H1 (cell line): ENCODE measurements at regions not wholly inside any gene's neighbourhood (a gene's known extent, or its start where the extent isn't known, plus 50 kb on each side); places are given as distances from the start of the nearest gene placed in this dataset.

Experiments used
- CTCF ChIA-PET: fragments of 300-600 bp; sonication (Branson Sonifier 250); formaldehyde crosslinking; loops from one replicate; lab custom pipeline; 2021; ENCODE audit not compliant: partially characterized antibody; lab: Charles Lee
- POLR2A ChIA-PET: fragments of 300-600 bp; sonication (Branson Sonifier 250); formaldehyde crosslinking; loops from one replicate; lab custom pipeline; 2021; ENCODE audit warnings: inconsistent platforms; ENCODE audit not compliant: partially characterized antibody; lab: Charles Lee
- DNase-seq, 2 experiments: peaks; one replicate each; pipeline versions ENCODE4 v3.0.0 to v3.0.0-alpha.2; 2010 to 2022; ENCODE audit warnings: low spot score in 2 of 2, low read depth in 1 of 2, mixed read lengths in 1 of 2
- FAIRE-seq: peaks from 2 replicates; lab custom pipeline; 2011; peaks lifted over from hg19 to GRCh38; lab: Jason Lieb, UNC
- H2AFZ ChIP-seq: 2 replicates; pipeline ENCODE4 v1.8.1; 2012; ENCODE audit warnings: low read length, inconsistent platforms
- H2AK5ac ChIP-seq: 2 replicates; pipeline ENCODE4 v1.6.1; 2013; ENCODE audit warnings: low read depth, low read length
- H2BK120ac ChIP-seq: replicated peaks from 2 replicates; pipeline ENCODE3; 2013; ENCODE audit warnings: low read depth, low read length, inconsistent platforms
- H2BK12ac ChIP-seq: 2 replicates; pipeline ENCODE4 v1.6.1; 2013; ENCODE audit warnings: low read depth, low read length
- H2BK15ac ChIP-seq: 2 replicates; pipeline ENCODE4 v1.6.1; 2013; ENCODE audit warnings: low read length
- H2BK20ac ChIP-seq: 2 replicates; pipeline ENCODE4 v1.6.1; 2013; ENCODE audit warnings: low read length
- H2BK5ac ChIP-seq: 2 replicates; pipeline ENCODE4 v1.6.1; 2013; ENCODE audit warnings: low read depth, low read length
- H3K14ac ChIP-seq: 2 replicates; pipeline ENCODE4 v1.6.1; 2013; ENCODE audit warnings: inconsistent platforms; ENCODE audit not compliant: insufficient read length
- H3K18ac ChIP-seq: 2 replicates; pipeline ENCODE4 v1.6.1; 2013; ENCODE audit warnings: low read length; ENCODE audit errors: extremely low read depth
- H3K23ac ChIP-seq: 2 replicates; pipeline ENCODE4 v1.6.1; 2013; ENCODE audit warnings: inconsistent platforms; ENCODE audit not compliant: insufficient read length
- H3K23me2 ChIP-seq: 2 replicates; pipeline ENCODE4 v1.6.1; 2013; ENCODE audit warnings: low read depth, low read length
- H3K27ac ChIP-seq: 2 replicates; pipeline ENCODE4 v1.6.1; 2011; ENCODE audit warnings: low read depth, low read length, inconsistent platforms
- H3K27me3 ChIP-seq, 4 experiments: replicated peaks in 1 of 4; 1 replicate in 1 of 4; 2 replicates in 3 of 4; pipeline versions ENCODE4 v1.6.1 to v1.8.1; 2011 to 2013; ENCODE audit warnings: low read length in 3 of 4, mild to moderate bottlenecking in 3 of 4, inconsistent platforms in 2 of 4, mixed read lengths in 2 of 4, moderate library complexity in 1 of 4; ENCODE audit not compliant: control insufficient read depth in 3 of 4, insufficient read depth in 3 of 4; ENCODE audit errors: extremely low read depth in 1 of 4
- H3K36me3 ChIP-seq, 4 experiments: 2 replicates each; pipeline versions ENCODE4 v1.6.1 to v1.8.1; 2011 to 2013; ENCODE audit warnings: mild to moderate bottlenecking in 4 of 4, low read length in 3 of 4, moderate library complexity in 2 of 4, control low read depth in 1 of 4, inconsistent platforms in 1 of 4; ENCODE audit not compliant: insufficient read depth in 4 of 4, control insufficient read depth in 2 of 4
- H3K4ac ChIP-seq: replicated peaks from 2 replicates; pipeline ENCODE3; 2013; ENCODE audit warnings: low read length, low read depth, mixed read lengths, inconsistent platforms; ENCODE audit not compliant: insufficient read length
- H3K4me1 ChIP-seq, 4 experiments: replicated peaks in 1 of 4; 1 replicate in 1 of 4; 2 replicates in 3 of 4; pipeline versions ENCODE4 v1.6.1 to v1.8.1; 2011 to 2013; ENCODE audit warnings: low read length in 3 of 4, inconsistent platforms in 2 of 4, mixed read lengths in 1 of 4; ENCODE audit not compliant: insufficient read depth in 4 of 4, control insufficient read depth in 3 of 4
- H3K4me2 ChIP-seq, 2 experiments: 2 replicates each; pipeline versions ENCODE4 v1.6.1 to v1.8.1; 2011 to 2013; ENCODE audit warnings: low read depth in 2 of 2, low read length in 2 of 2, control low read depth in 1 of 2, inconsistent platforms in 1 of 2, mild to moderate bottlenecking in 1 of 2; ENCODE audit not compliant: insufficient read depth in 1 of 2
- H3K4me3 ChIP-seq, 4 experiments: fragments of 200-600, 300-600 bp in 1 of 4; sonication (generic), shearing (Covaris generic), sonication (Bioruptor Twin) in 1 of 4; 2 replicates each; pipeline versions ENCODE4 v1.5.1 to v1.8.1; 2011 to 2016; ENCODE audit warnings: low read length in 4 of 4, low read depth in 3 of 4, control low read depth in 2 of 4, inconsistent platforms in 2 of 4, mild to moderate bottlenecking in 2 of 4, mixed read lengths in 1 of 4, moderate library complexity in 1 of 4; ENCODE audit not compliant: insufficient read depth in 2 of 4; ENCODE audit errors: extremely low read depth in 1 of 4
- H3K56ac ChIP-seq: replicated peaks from 2 replicates; pipeline ENCODE3; 2013; ENCODE audit warnings: low read depth, mild to moderate bottlenecking, mixed read lengths, low read length, inconsistent platforms; ENCODE audit not compliant: insufficient read length
- H3K79me1 ChIP-seq: 2 replicates; pipeline ENCODE4 v1.6.1; 2013; ENCODE audit warnings: low read depth, low read length, control low read depth
- H3K79me2 ChIP-seq, 2 experiments: 2 replicates each; pipeline versions ENCODE4 v1.6.1 to v1.8.1; 2012 to 2013; ENCODE audit warnings: low read length in 2 of 2, mild to moderate bottlenecking in 2 of 2, inconsistent platforms in 1 of 2; ENCODE audit not compliant: insufficient read depth in 2 of 2, control insufficient read depth in 1 of 2
- H3K9ac ChIP-seq, 4 experiments: replicated peaks in 1 of 4; 1 replicate in 1 of 4; 2 replicates in 3 of 4; pipeline versions ENCODE4 v1.6.1 to v1.8.1; 2011 to 2013; ENCODE audit warnings: low read depth in 3 of 4, low read length in 3 of 4, control low read depth in 2 of 4, mild to moderate bottlenecking in 2 of 4, moderate library complexity in 2 of 4, inconsistent platforms in 1 of 4; ENCODE audit errors: extremely low read depth in 1 of 4
- H3K9me3 ChIP-seq, 2 experiments: 2 replicates each; pipeline versions ENCODE4 v1.6.1 to v1.8.1; 2012 to 2013; ENCODE audit warnings: mild to moderate bottlenecking in 2 of 2, moderate library complexity in 2 of 2, control low read depth in 1 of 2, inconsistent platforms in 1 of 2, low read depth in 1 of 2, low read length in 1 of 2, mixed read lengths in 1 of 2; ENCODE audit not compliant: insufficient read depth in 2 of 2
- H4K20me1 ChIP-seq, 2 experiments: replicated peaks in 1 of 2; 2 replicates each; pipeline versions ENCODE3 to v1.8.1; 2011 to 2013; ENCODE audit warnings: inconsistent platforms in 2 of 2, low read length in 2 of 2, mild to moderate bottlenecking in 1 of 2; ENCODE audit not compliant: insufficient read depth in 2 of 2, control insufficient read depth in 1 of 2
- H4K5ac ChIP-seq: 2 replicates; pipeline ENCODE4 v1.6.1; 2013; ENCODE audit warnings: low read length, low read depth, mixed read lengths, inconsistent platforms; ENCODE audit not compliant: insufficient read length
- H4K8ac ChIP-seq: 2 replicates; pipeline ENCODE4 v1.8.0; 2013; ENCODE audit warnings: mild to moderate bottlenecking, moderate library complexity, low read length, inconsistent platforms; ENCODE audit not compliant: insufficient read depth; ENCODE audit errors: extremely low read depth
- H4K91ac ChIP-seq: replicated peaks from 2 replicates; pipeline ENCODE3; 2013; ENCODE audit warnings: low read length, mixed read lengths, inconsistent platforms; ENCODE audit not compliant: insufficient read length
- POU5F1 ChIP-seq: IDR thresholded peaks from 2 replicates; pipeline ENCODE4 v1.6.1; 2011; ENCODE audit warnings: low read depth, mild to moderate bottlenecking, low read length, moderate library complexity
- RNF2 ChIP-seq: fragments of 200-900, 300-1000 bp; sonication (generic); IDR thresholded peaks from 2 replicates; pipeline ENCODE4 v1.7.1; 2016; ENCODE audit warnings: borderline replicate concordance, low read depth, mild to moderate bottlenecking, antibody characterized with exemption, low read length; ENCODE audit not compliant: poor library complexity, severe bottlenecking; ENCODE audit errors: missing control alignments
- WGBS, 2 experiments: shearing (Covaris generic) in 1 of 2; methylation state at CpG; one replicate each; pipeline versions ENCODE4 v1.1.6 to v1.1.7; 2013 to 2015; ENCODE audit warnings: low lambda C conversion rate in 2 of 2, mixed read lengths in 2 of 2, inconsistent platforms in 1 of 2, low coverage in 1 of 2, missing lambda C conversion rate in 1 of 2; ENCODE audit not compliant: insufficient replicate concordance in 2 of 2, insufficient coverage in 1 of 2, insufficient read length in 1 of 2; ENCODE audit errors: extremely low coverage in 1 of 2, missing lambda C conversion rate in 1 of 2; 5-methylcytosine and 5-hydroxymethylcytosine counted together

DNA sequence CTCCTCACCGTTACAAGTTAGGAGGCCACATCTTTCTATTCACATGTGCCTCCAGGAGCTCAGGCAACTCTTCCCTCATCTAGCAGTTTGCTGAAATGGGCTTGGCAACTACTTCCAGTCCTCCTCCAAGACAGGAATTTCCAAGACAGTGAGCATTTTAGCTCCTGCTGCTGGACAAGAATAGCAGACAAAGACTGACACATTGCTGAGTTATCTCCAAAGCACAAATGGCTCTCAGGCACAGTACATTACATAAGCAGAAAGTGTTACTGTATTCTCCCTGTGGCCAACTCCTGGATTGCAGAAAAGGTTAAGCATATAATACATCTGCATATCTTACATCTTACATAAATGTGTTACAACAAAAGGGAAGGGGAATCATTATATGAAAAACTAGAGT is 83.2 kb upstream of the POU2AF2 start:
- no peaks in the 10 kb centered on the region for H3K27me3 ChIP-seq
- no peak overlapping the region for H4K5ac ChIP-seq
- no peak overlapping the region for H3K23ac ChIP-seq
- no peak overlapping the region for H2BK120ac ChIP-seq
- no peak overlapping the region for H3K14ac ChIP-seq
- no peak for DNase-seq
- no peak overlapping the region for H3K18ac ChIP-seq
- H3K23me2 ChIP-seq: no peaks in the 10 kb centered on the region
- H3K79me1 ChIP-seq: no peaks in the 10 kb centered on the region
- H4K91ac ChIP-seq: no peak overlapping the region
- H2BK20ac ChIP-seq: no peak overlapping the region
- no peak overlapping the region for H3K4ac ChIP-seq
- 0 out of 2 replicates have a peak overlapping the region, but pooled peaks have one; percentile 37 for H2AFZ ChIP-seq
- H2AK5ac ChIP-seq: no peak overlapping the region
- no peaks in the 10 kb centered on the region for H3K36me3 ChIP-seq
- no peaks in the 10 kb centered on the region for H3K4me1 ChIP-seq
- H3K56ac ChIP-seq: no peak overlapping the region
- no peak for TF ChIP-seq RNF2
- no peak for TF ChIP-seq POU5F1
- TF ChIP-seq, all 59 proteins: peak for 0
- H2BK5ac ChIP-seq: no peak overlapping the region
- H3K9me3 ChIP-seq: no peaks in the 10 kb centered on the region
- CTCF ChIA-PET: interaction anchor here (0.9 to 1.1 kb wide), 2 partner anchors 9 to 698 kb away, joined by 3 read pairs; no protein-coding TSS in a partner anchor
- no peak overlapping the region for H3K27ac ChIP-seq
- H3K4me3 ChIP-seq: no peak overlapping the region
- H3K79me2 ChIP-seq: no peaks in the 10 kb centered on the region
- H3K4me2 ChIP-seq: no peak overlapping the region
- H4K20me1 ChIP-seq: no peaks in the 10 kb centered on the region
- H3K9ac ChIP-seq: no peak overlapping the region
- H2BK15ac ChIP-seq: no peak overlapping the region
- no peak overlapping the region for H4K8ac ChIP-seq
- no peak for FAIRE-seq
- POLR2A ChIA-PET: interaction anchor here (1.2 kb wide), 1 partner anchor 12 kb away, joined by 3 read pairs; no protein-coding TSS in a partner anchor
- no peak overlapping the region for H2BK12ac ChIP-seq
- 92% methylated on average over 1 of the region's 1 CpG; no CpG with 5 or more reads in 1 of the 2 experiments for WGBS, 2 experiments
